A673 (cell line): ENCODE measurements at regions not wholly inside any gene's neighbourhood (a gene's known extent, or its start where the extent isn't known, plus 50 kb on each side); places are given as distances from the start of the nearest gene placed in this dataset.

ENCODE experiments used
- BruUV-seq: library from RNA; stranded (reverse); fragments of 400-500 nt; replicated peaks from 2 replicates; lab custom pipeline; 2021; lab: Mats Ljungman, UMichigan
- CTCF ChIA-PET: fragments of 300-600 bp; sonication (Branson Sonifier 250); formaldehyde crosslinking; loops from one replicate; lab custom pipeline; 2022; ENCODE audit warnings: antibody characterized with exemption; lab: Charles Lee
- POLR2A ChIA-PET: fragments of 300-600 bp; sonication (Branson Sonifier 250); formaldehyde crosslinking; loops from one replicate; lab custom pipeline; 2022; ENCODE audit warnings: antibody characterized with exemption; ENCODE audit not compliant: low non-redundant PET; lab: Charles Lee
- DNase-seq: peaks from one replicate; pipeline ENCODE4 v3.0.0-alpha.2; 2015; ENCODE audit warnings: low spot score
- H3K27ac ChIP-seq: fragments of 200-600 bp; sonication (generic); 2 replicates; pipeline ENCODE4 v1.5.1; 2016; ENCODE audit warnings: mixed run types, low read depth, mild to moderate bottlenecking, mixed read lengths, antibody characterized with exemption, low read length; ENCODE audit not compliant: poor library complexity, severe bottlenecking
- H3K27me3 ChIP-seq: fragments of 200-600 bp; sonication (generic); replicated peaks from 2 replicates; pipeline ENCODE4 v1.6.1; 2017; ENCODE audit warnings: mixed run types, low read depth, mild to moderate bottlenecking, mixed read lengths, antibody characterized with exemption, low read length; ENCODE audit not compliant: insufficient read depth, poor library complexity
- H3K36me3 ChIP-seq: fragments of 200-600 bp; sonication (generic); 2 replicates; pipeline ENCODE4 v1.6.1; 2016; ENCODE audit warnings: mixed run types, mild to moderate bottlenecking, mixed read lengths, antibody characterized with exemption, low read length; ENCODE audit not compliant: insufficient read depth, poor library complexity, severe bottlenecking
- H3K4me1 ChIP-seq: fragments of 200-600 bp; sonication (generic); 2 replicates; pipeline ENCODE4 v1.6.1; 2017; ENCODE audit warnings: mixed run types, mild to moderate bottlenecking, mixed read lengths, antibody characterized with exemption, low read length; ENCODE audit not compliant: insufficient read depth, poor library complexity, severe bottlenecking
- H3K4me3 ChIP-seq: fragments of 200-600 bp; sonication (generic); 2 replicates; pipeline ENCODE4 v1.5.1; 2016; ENCODE audit warnings: low read depth, mixed run types, mild to moderate bottlenecking, mixed read lengths, low read length; ENCODE audit not compliant: poor library complexity, severe bottlenecking
- H3K9me3 ChIP-seq: fragments of 200-600 bp; sonication (generic); 2 replicates; pipeline ENCODE4 v1.6.1; 2016; ENCODE audit warnings: mixed run types, low read depth, mild to moderate bottlenecking, mixed read lengths, antibody characterized with exemption, low read length; ENCODE audit not compliant: poor library complexity, severe bottlenecking
- CTCF ChIP-seq: fragments of 300-800, 200-600 bp; sonication (generic); conservative IDR thresholded peaks from 2 replicates; pipeline ENCODE4 v1.5.1; 2017; ENCODE audit warnings: low read depth, mild to moderate bottlenecking, antibody characterized with exemption, low read length, moderate library complexity, mixed read lengths
- EZH2 ChIP-seq: fragments of 200-600 bp; sonication (generic); IDR thresholded peaks from 2 replicates; pipeline ENCODE4 v1.6.1; 2017; ENCODE audit warnings: borderline replicate concordance, low read depth, mild to moderate bottlenecking, mixed read lengths, antibody characterized with exemption, low read length; ENCODE audit not compliant: poor library complexity, severe bottlenecking
- intact Hi-C: fragments of 100-400 bp; cut with micrococcal nuclease; formaldehyde crosslinking; loops from one replicate; pipeline ENCODE4 v1.10.0; 2022; ENCODE audit not compliant: unreplicated experiment

GRCh38 chr16:6018848-6019489 lies 921.4 kb upstream of the EEF2KMT start:
- no peaks in the 10 kb centered on the region for H3K4me1 ChIP-seq
- intact Hi-C loops: no loop called here
- no peaks in the 10 kb centered on the region for H3K36me3 ChIP-seq
- TF ChIP-seq EZH2 (no peak), CTCF (no peak)
- POLR2A ChIA-PET: no interaction called here
- H3K4me3 ChIP-seq: no peak overlapping the region
- CTCF ChIA-PET: no interaction called here
- H3K9me3 ChIP-seq: no peaks in the 10 kb centered on the region
- H3K27me3 ChIP-seq: no peaks in the 10 kb centered on the region
- H3K27ac ChIP-seq: no peak overlapping the region
- no peak for DNase-seq
- BruUV-seq: no TSS peak

GRCh38 chr16:6016530-6017184 lies 919.1 kb upstream of the EEF2KMT start:
- Histone ChIP-seq H3K4me1 (no peaks in the 10 kb centered on the region), H3K27ac (no peak overlapping the region), H3K9me3 (no peaks in the 10 kb centered on the region), H3K4me3 (no peak overlapping the region), H3K36me3 (no peaks in the 10 kb centered on the region), H3K27me3 (no peaks in the 10 kb centered on the region)
- CTCF ChIA-PET: interaction anchor here (1.2 to 1.4 kb wide), 2 partner anchors 148 to 626 kb away, joined by 3 to 6 read pairs; no protein-coding TSS in a partner anchor
- no peak for TF ChIP-seq EZH2
- TF ChIP-seq CTCF: peak; percentile 54
- peak; percentile 65 for DNase-seq
- no TSS peak for BruUV-seq
- POLR2A ChIA-PET: no interaction called here
- intact Hi-C loops: no loop called here

GRCh38 chr16:6012716-6013115 lies 915.1 kb upstream of the EEF2KMT start:
- intact Hi-C loops: no loop called here
- CTCF ChIA-PET: no interaction called here
- Histone ChIP-seq H3K27ac (no peak overlapping the region), H3K4me1 (no peaks in the 10 kb centered on the region), H3K9me3 (no peaks in the 10 kb centered on the region), H3K36me3 (no peaks in the 10 kb centered on the region), H3K4me3 (no peak overlapping the region), H3K27me3 (no peaks in the 10 kb centered on the region)
- no peak for DNase-seq
- no peak for TF ChIP-seq CTCF
- TF ChIP-seq EZH2: no peak
- POLR2A ChIA-PET: no interaction called here
- no TSS peak for BruUV-seq
